ENCODE measurements at regions not wholly inside any gene's neighbourhood (a gene's known extent, or its start where the extent isn't known, plus 50 kb on each side); places are given as distances from the start of the nearest gene placed in this dataset.

DNA sequence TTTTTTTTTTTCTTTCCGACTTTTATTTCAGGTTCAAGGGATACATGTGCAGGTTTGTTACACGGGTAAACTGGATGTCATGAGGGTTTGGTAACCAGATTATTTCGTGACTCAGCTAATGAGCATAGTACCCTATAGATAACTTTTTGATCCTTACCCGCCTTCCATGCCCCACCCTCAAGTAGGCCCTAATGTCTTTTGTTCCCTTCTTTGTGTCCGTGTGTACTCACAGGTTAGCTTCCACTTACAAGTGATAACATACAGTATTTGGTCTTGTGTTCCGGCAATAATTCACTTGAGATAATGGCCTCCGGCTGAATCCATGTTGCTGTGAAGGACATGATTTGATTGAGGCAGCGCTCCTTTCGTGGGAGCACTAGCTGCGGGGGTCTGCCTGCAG lies 402.8 kb upstream of the SGO1 start:
- peaks cover 27% of the 10 kb centered on the region for H3K9me3 Mint-ChIP-seq (ENCODE audit: low read depth)
- peak overlapping the region; percentile 57 for H3K27ac Mint-ChIP-seq
- no peak overlapping the region for H3K4me3 Mint-ChIP-seq (ENCODE audit: low read depth)
- peaks cover 4% of the 10 kb centered on the region for H3K4me1 Mint-ChIP-seq (ENCODE audit: low read depth)
- no peaks in the 10 kb centered on the region for H3K36me3 Mint-ChIP-seq (ENCODE audit: insufficient read depth)
- DNase-seq (ENCODE audit: low spot score, unreplicated experiment): no peak
- no peaks in the 10 kb centered on the region for H3K27me3 Mint-ChIP-seq
- TF ChIP-seq CTCF (IDR thresholded peaks at IDR 0.05; ENCODE audit: unreplicated experiment): no peak

DNA sequence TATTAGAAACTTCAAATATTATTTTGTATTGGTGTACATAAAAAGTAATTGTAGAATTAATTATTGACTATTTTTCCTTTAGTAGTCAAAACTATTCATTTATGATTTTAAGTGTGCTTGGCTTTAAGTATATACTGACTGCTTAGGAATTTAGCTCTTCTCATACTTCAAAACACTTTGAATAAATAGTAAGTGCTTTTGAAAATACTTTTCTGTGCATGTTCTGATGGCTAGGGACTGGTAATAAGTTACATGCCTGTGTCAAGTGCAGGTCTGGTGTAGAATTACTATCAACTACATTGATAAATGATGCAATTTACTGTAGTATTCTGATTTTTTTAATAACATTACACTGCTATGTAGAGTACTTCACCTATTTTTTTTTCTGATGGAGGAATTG lies 397.6 kb upstream of the SGO1 start:
- Mint-ChIP-seq H3K4me3 (ENCODE audit: low read depth) (no peak overlapping the region), H3K9me3 (ENCODE audit: low read depth) (no peaks in the 10 kb centered on the region), H3K27ac (no peak overlapping the region), H3K36me3 (ENCODE audit: insufficient read depth) (no peaks in the 10 kb centered on the region), H3K4me1 (ENCODE audit: low read depth) (peaks cover 12% of the 10 kb centered on the region), H3K27me3 (no peaks in the 10 kb centered on the region)
- DNase-seq (ENCODE audit: low spot score, unreplicated experiment): no peak
- TF ChIP-seq CTCF (IDR thresholded peaks at IDR 0.05; ENCODE audit: unreplicated experiment): no peak

DNA sequence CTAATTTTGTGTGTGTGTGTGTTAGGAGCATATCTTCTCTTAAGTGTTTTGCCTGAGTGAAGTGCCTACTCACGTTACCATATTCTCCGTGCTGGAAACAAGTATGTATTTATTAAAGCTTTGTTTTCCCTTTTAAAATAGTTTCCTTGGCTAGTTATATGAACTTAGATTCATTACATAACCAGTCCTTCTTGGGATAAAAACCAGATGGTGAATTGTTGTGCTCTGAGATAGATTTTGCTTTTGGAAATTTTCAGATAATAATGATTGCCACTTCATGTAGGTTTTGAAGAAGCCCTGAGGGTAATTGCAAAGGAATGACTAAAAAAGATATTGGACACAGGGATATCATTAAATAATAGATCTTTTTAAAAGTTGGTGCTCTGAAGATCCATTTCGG lies 390.2 kb upstream of the SGO1 start:
- no peak for TF ChIP-seq CTCF (IDR thresholded peaks at IDR 0.05; ENCODE audit: unreplicated experiment)
- H3K36me3 Mint-ChIP-seq (ENCODE audit: insufficient read depth): no peaks in the 10 kb centered on the region
- H3K9me3 Mint-ChIP-seq (ENCODE audit: low read depth): no peaks in the 10 kb centered on the region
- no peak for DNase-seq (ENCODE audit: low spot score, unreplicated experiment)
- no peak overlapping the region for H3K27ac Mint-ChIP-seq
- H3K27me3 Mint-ChIP-seq: no peaks in the 10 kb centered on the region
- no peak overlapping the region for H3K4me3 Mint-ChIP-seq (ENCODE audit: low read depth)
- H3K4me1 Mint-ChIP-seq (ENCODE audit: low read depth): peaks cover 10% of the 10 kb centered on the region

GRCh38 chr3:20575146-20575545 lies 389.1 kb upstream of the SGO1 start:
- H3K27ac Mint-ChIP-seq: no peak overlapping the region
- TF ChIP-seq CTCF (IDR thresholded peaks at IDR 0.05; ENCODE audit: unreplicated experiment): no peak
- H3K27me3 Mint-ChIP-seq: no peaks in the 10 kb centered on the region
- no peak for DNase-seq (ENCODE audit: low spot score, unreplicated experiment)
- H3K4me3 Mint-ChIP-seq (ENCODE audit: low read depth): no peak overlapping the region
- H3K4me1 Mint-ChIP-seq (ENCODE audit: low read depth): peaks cover 10% of the 10 kb centered on the region
- no peaks in the 10 kb centered on the region for H3K9me3 Mint-ChIP-seq (ENCODE audit: low read depth)
- no peaks in the 10 kb centered on the region for H3K36me3 Mint-ChIP-seq (ENCODE audit: insufficient read depth)

DNA sequence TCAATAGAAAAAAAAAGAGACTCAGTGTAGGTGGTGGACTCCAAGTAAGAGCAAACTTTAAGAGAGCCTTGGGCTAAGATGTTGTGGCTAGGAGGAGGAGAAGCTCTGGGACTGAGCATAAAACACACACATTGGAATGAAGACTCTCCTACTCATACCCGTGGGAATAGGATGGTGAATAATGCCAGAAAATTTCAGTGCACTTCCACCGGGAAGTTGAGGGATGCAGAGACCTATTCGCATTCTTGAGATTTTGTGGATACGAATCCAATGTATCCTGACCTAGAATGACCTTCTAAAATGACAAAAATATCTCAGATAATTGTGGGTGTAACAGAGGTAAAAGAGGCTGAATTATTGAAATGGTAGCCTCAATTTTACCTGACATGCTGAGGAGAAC lies 388.7 kb upstream of the SGO1 start:
- no peaks in the 10 kb centered on the region for H3K9me3 Mint-ChIP-seq (ENCODE audit: low read depth)
- H3K27me3 Mint-ChIP-seq: no peaks in the 10 kb centered on the region
- no peak overlapping the region for H3K4me3 Mint-ChIP-seq (ENCODE audit: low read depth)
- H3K36me3 Mint-ChIP-seq (ENCODE audit: insufficient read depth): no peaks in the 10 kb centered on the region
- no peak overlapping the region for H3K27ac Mint-ChIP-seq
- H3K4me1 Mint-ChIP-seq (ENCODE audit: low read depth): peaks cover 10% of the 10 kb centered on the region
- DNase-seq (ENCODE audit: low spot score, unreplicated experiment): no peak
- no peak for TF ChIP-seq CTCF (IDR thresholded peaks at IDR 0.05; ENCODE audit: unreplicated experiment)

Measured in progenitor cell of endocrine pancreas (in vitro differentiated cells).